SU-DHL-6 (cell line): ENCODE measurements at regions not wholly inside any gene's neighbourhood (a gene's known extent, or its start where the extent isn't known, plus 50 kb on each side); places are given as distances from the start of the nearest gene placed in this dataset.

ENCODE experiments used
- H2AFZ ChIP-seq: fragments of 200-600 bp; sonication (generic); 2 replicates; pipeline ENCODE4 v1.6.1; 2014; ENCODE audit warnings: low read depth, mild to moderate bottlenecking, moderate library complexity, mixed read lengths, antibody characterized with exemption, low read length; ENCODE audit not compliant: severe bottlenecking
- H3F3A ChIP-seq: fragments of 200-600 bp; shearing (Covaris generic); 2 replicates; pipeline ENCODE4 v1.6.0; 2016; ENCODE audit warnings: antibody characterized with exemption, mild to moderate bottlenecking; ENCODE audit not compliant: insufficient read depth
- H3K27ac ChIP-seq: fragments of 200-600 bp; sonication (generic); 2 replicates; pipeline ENCODE4 v1.5.1; 2016; ENCODE audit warnings: low read depth, mild to moderate bottlenecking, low read length, moderate library complexity, mixed read lengths
- H3K27me3 ChIP-seq: fragments of 200-600 bp; sonication (generic), shearing (Covaris generic); 2 replicates; pipeline ENCODE4 v1.6.0; 2014; ENCODE audit warnings: mild to moderate bottlenecking, low read length
- H3K36me3 ChIP-seq: fragments of 200-600 bp; sonication (generic); 2 replicates; pipeline ENCODE4 v1.6.1; 2014; ENCODE audit warnings: mild to moderate bottlenecking, low read length, mixed read lengths
- H3K4me2 ChIP-seq: fragments of 300-600, 200-600 bp; shearing (Covaris generic), sonication (generic); 2 replicates; pipeline ENCODE4 v1.6.0; 2014; ENCODE audit warnings: low read length, low read depth, mild to moderate bottlenecking; ENCODE audit not compliant: poor library complexity, severe bottlenecking
- H3K4me3 ChIP-seq: fragments of 200-600 bp; sonication (generic); 2 replicates; pipeline ENCODE4 v1.5.1; 2014; ENCODE audit warnings: antibody characterized with exemption, low read length, mild to moderate bottlenecking, mixed read lengths; ENCODE audit not compliant: insufficient read depth, poor library complexity, severe bottlenecking
- H3K79me2 ChIP-seq: fragments of 200-600 bp; sonication (generic); 2 replicates; pipeline ENCODE4 v1.6.1; 2014; ENCODE audit warnings: mild to moderate bottlenecking, low read length, moderate library complexity; ENCODE audit not compliant: insufficient read depth
- H3K9ac ChIP-seq: fragments of 200-600 bp; sonication (generic); 2 replicates; pipeline ENCODE4 v1.7.0; 2014; ENCODE audit warnings: mild to moderate bottlenecking, low read length
- H3K9me2 ChIP-seq: fragments of 200-600 bp; sonication (generic); replicated peaks from 2 replicates; pipeline ENCODE4 v1.6.1; 2014; ENCODE audit warnings: low read length; ENCODE audit not compliant: insufficient read depth
- H3K9me3 ChIP-seq: fragments of 200-600 bp; sonication (generic); 2 replicates; pipeline ENCODE4 v1.6.1; 2014; ENCODE audit warnings: low read length, mixed read lengths; ENCODE audit not compliant: insufficient read depth
- H4K20me1 ChIP-seq: fragments of 200-600 bp; sonication (generic); 2 replicates; pipeline ENCODE4 v1.6.1; 2014; ENCODE audit warnings: low read depth, mild to moderate bottlenecking, antibody characterized with exemption, low read length, moderate library complexity, mixed read lengths
- CTCF ChIP-seq: fragments of 200-600 bp; sonication (generic); IDR thresholded peaks from one replicate; pipeline ENCODE4 v1.5.1; 2017; ENCODE audit warnings: antibody characterized with exemption, mild to moderate bottlenecking, low read length, moderate library complexity; ENCODE audit not compliant: insufficient read depth, poor library complexity, severe bottlenecking
- EZH2phosphoT487 ChIP-seq: fragments of 200-600 bp; sonication (generic), shearing (Covaris generic); conservative IDR thresholded peaks from 2 replicates; pipeline ENCODE4 v1.6.1; 2018; ENCODE audit warnings: mild to moderate bottlenecking, antibody characterized with exemption, low read length, moderate library complexity, mixed read lengths

GRCh38 chr17:53662608-53663007 is 160.1 kb upstream of the KIF2B start:
- no peak for TF ChIP-seq EZH2phosphoT487
- TF ChIP-seq CTCF = no peak
- H3K9me2 ChIP-seq = no peaks in the 10 kb centered on the region; the same call in 1 of the 2 replicates

GRCh38 chr17:53659181-53659580 is 163.5 kb upstream of the KIF2B start:
- no peaks in the 10 kb centered on the region for H3K36me3 ChIP-seq
- TF ChIP-seq EZH2phosphoT487 (no peak), CTCF (no peak)
- H3F3A ChIP-seq = no peaks in the 10 kb centered on the region
- no peaks in the 10 kb centered on the region for H3K9me3 ChIP-seq
- no peaks in the 10 kb centered on the region for H4K20me1 ChIP-seq
- H3K9me2 ChIP-seq = no peaks in the 10 kb centered on the region; the same call in 1 of the 2 replicates
- no peak overlapping the region for H2AFZ ChIP-seq
- H3K27me3 ChIP-seq = no peaks in the 10 kb centered on the region
- no peak overlapping the region for H3K4me2 ChIP-seq
- H3K79me2 ChIP-seq = no peaks in the 10 kb centered on the region
- no peak overlapping the region for H3K27ac ChIP-seq
- H3K4me3 ChIP-seq = no peak overlapping the region
- H3K9ac ChIP-seq = no peak overlapping the region

More at GRCh38 chr17:53662608-53663007, 160.1 kb upstream of the KIF2B start:
- H3K36me3 ChIP-seq = no peaks in the 10 kb centered on the region
- H4K20me1 ChIP-seq = no peaks in the 10 kb centered on the region
- H3K4me3 ChIP-seq = no peak overlapping the region
- no peaks in the 10 kb centered on the region for H3F3A ChIP-seq
- no peaks in the 10 kb centered on the region for H3K9me3 ChIP-seq
- H3K27ac ChIP-seq = no peak overlapping the region
- no peak overlapping the region for H3K4me2 ChIP-seq
- H2AFZ ChIP-seq = no peak overlapping the region
- H3K27me3 ChIP-seq = no peaks in the 10 kb centered on the region
- no peaks in the 10 kb centered on the region for H3K79me2 ChIP-seq
- no peak overlapping the region for H3K9ac ChIP-seq

- H2AFZ ChIP-seq = no peak overlapping the region
- no peak overlapping the region for H3K4me2 ChIP-seq
- H3K9me3 ChIP-seq = no peaks in the 10 kb centered on the region
- no peaks in the 10 kb centered on the region for H3K27me3 ChIP-seq
- no peaks in the 10 kb centered on the region for H3K36me3 ChIP-seq
- no peak overlapping the region for H3K27ac ChIP-seq
- H3K4me3 ChIP-seq = no peak overlapping the region
- no peaks in the 10 kb centered on the region for H4K20me1 ChIP-seq
- H3K79me2 ChIP-seq = no peaks in the 10 kb centered on the region
- TF ChIP-seq EZH2phosphoT487 (no peak), CTCF (no peak)
- H3F3A ChIP-seq = no peaks in the 10 kb centered on the region
- no peak overlapping the region for H3K9ac ChIP-seq
- H3K9me2 ChIP-seq = no peaks in the 10 kb centered on the region
Measured at GRCh38 chr17:53655591-53655990, 167.1 kb upstream of the KIF2B start.
